ENCODE measurements at regions not wholly inside any gene's neighbourhood (a gene's known extent, or its start where the extent isn't known, plus 50 kb on each side); places are given as distances from the start of the nearest gene placed in this dataset.

DNA sequence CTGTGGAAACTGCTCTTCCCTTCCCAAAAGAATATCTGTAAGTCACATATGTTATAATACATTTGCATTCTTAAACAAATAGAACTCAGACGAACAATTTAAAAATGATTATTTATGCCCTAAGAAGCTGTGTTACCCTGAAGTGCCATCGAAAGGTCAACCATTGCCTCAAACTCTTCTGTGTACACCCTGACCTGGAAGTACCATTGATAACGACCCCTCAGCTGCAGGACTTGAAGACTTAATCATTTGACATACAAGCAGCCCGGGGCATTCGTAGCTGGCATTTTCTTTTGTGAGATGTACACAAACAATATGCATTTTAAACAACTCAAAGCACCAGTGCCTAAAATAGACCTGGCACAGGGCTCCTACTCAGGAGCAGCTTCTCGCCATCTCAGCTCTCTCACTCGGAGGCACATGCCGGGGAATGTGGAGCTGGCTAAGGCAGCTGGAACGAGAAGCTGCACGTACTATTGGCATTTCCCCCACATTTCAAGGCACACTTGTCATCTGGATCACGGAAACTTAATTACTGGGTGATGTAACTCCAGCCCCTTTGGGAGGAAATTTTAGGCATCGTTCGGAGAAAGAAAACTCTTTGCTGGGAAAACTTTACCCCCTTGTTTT is 170.0 kb upstream of the GALNT5 start:
- peak; percentile 2 for DNase-seq (ENCODE audit: low read depth)

DNA sequence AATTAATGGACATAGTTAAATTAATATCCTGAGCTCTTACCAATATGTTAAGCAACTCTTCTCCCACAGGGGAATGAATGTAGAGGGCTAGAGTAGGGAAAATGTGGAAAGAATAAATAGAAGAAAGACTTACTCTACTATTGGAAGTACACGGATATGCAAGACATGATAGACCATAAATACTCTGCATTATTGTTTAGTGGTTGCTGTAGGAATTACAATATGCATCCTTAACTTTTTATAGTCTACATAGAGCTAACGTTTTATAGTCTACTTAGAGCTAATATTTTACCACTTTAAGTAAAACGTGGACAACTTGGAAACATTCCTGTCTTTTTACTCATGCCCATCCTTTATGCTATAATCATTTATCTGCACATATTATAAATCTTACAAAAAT is 163.8 kb upstream of the GALNT5 start:
- no peak overlapping the region for H3K4me3 ChIP-seq (ENCODE audit: low read depth, low read length)

More for the DNA sequence above, 170.0 kb upstream of the GALNT5 start:
- H3K4me3 ChIP-seq (ENCODE audit: low read depth, low read length), result no peak overlapping the region

DNA sequence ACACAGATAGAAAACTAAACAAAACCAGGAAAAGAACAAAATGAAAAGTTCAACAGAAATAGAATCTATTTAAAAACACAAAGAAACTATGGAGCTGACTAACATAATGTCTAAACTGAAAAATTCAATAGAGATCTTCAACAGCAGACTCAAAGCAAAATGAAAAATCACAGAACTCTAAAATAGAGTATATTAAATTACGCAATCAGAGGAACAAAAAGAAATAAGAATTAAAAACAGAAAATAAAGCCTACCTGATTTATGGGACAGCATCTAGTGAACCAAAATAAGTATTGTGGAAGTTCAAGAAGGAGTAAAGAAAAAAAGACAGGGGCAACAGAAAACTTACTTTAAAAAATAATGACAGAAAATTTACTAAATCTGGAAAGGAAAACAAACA is 152.1 kb upstream of the GALNT5 start:
- no peak overlapping the region for H3K4me3 ChIP-seq (ENCODE audit: low read depth, low read length)
- no peak for DNase-seq (ENCODE audit: low read depth)

More for the DNA sequence above, 163.8 kb upstream of the GALNT5 start:
- no peak for DNase-seq (ENCODE audit: low read depth)

DNA sequence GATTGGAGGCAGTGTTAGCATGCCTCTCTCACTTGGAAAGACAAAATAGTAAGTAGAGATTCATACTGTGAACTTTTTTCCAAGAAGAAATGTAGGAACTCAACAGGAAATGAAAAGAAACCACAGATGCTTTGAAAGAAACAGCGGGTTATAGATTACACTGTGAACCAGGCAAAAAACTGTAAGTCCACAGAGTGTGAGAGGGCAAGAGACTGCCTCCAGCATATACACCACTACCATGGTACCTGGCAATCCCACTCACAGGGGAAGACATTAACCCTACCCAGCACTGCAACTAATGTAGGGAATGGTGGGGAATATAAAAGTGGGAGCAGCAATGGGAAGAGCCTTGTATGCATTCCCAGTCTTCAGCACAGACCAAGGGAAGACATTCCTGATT is 150.6 kb upstream of the GALNT5 start:
- no peak overlapping the region for H3K4me3 ChIP-seq (ENCODE audit: low read depth, low read length)
- DNase-seq (ENCODE audit: low read depth), result no peak

DNA sequence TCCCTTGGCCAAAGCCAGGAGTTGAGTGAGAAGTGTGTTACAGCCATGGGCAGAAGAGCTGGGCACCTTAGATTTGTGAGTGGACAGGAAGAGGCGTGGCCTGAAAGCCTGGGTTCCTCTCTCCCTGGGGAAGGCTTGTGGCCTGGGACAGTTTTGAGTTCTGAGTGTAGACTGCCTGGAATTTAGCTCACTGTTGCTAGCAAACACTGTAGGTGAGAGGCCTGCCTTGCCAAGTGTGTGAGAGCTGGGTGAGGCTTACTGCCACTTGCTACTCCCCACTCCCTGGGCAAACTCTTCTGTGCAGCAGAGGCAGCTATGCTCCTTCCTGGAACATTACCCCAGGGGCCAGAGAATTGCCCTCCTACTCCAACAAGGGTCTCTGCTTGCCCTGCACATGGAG is 150.0 kb upstream of the GALNT5 start:
- DNase-seq (ENCODE audit: low read depth), result no peak
- no peak overlapping the region for H3K4me3 ChIP-seq (ENCODE audit: low read depth, low read length)

DNA sequence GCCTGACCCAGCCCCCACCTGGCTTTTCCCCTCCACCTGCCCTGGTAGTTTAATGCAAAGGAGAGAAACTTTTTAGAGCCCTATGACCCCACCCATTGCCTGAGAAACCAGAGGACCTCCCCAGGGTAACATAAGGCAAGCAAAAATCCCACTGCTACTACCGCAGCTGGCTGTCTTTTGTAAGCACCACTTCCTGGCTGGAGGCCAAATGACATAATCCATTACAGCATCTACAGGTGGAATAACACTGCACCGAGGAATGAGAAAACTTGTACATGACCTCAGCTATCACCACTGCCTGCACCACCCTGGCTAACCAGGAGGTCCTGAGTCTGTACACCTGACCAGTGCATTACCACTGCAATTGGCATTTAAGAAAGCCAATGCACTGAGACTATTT is 149.6 kb upstream of the GALNT5 start:
- no peak overlapping the region for H3K4me3 ChIP-seq (ENCODE audit: low read depth, low read length)
- peak; percentile 11 for DNase-seq (ENCODE audit: low read depth)

DNA sequence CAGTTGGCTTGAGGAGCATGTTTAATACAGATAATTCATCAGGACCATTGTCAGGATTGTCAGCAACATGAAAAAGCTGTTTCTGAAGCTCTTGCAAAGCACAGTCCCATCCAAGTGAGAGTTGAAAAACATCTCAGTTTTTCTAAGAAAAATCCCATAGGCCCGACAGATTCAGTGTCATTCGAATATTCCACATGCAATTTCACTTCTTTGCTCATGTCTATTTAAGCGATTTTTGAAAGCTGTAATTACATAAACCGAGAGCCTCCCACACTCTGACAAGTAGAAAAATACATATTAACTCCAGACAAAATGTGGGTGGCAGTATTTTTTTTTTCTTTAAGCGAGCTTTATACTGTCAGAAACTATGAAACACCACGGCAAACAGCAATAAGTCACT is 134.7 kb upstream of the GALNT5 start:
- no peak for DNase-seq (ENCODE audit: low read depth)
- H3K4me3 ChIP-seq (ENCODE audit: low read depth, low read length), result no peak overlapping the region

DNA sequence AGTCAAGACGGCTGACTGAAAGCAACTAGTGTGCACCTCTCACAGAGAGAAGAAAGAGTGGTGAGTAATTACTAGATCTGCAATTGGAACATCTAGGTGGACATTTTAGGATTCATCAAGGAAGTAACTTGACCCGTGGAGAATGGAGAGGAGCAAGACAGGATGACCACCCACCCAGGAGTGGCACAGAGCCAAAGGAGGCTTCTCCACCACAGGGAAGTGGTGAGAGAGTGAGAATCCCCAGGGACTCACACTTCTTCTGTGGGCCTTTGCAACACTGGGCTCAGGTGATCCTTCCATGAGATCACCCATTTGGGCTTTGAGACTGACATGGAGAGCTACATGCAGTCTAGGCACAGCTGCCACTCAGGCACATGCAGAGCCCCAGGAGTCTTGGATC is 132.8 kb upstream of the GALNT5 start:
- DNase-seq (ENCODE audit: low read depth), result no peak
- H3K4me3 ChIP-seq (ENCODE audit: low read depth, low read length), result no peak overlapping the region

DNA sequence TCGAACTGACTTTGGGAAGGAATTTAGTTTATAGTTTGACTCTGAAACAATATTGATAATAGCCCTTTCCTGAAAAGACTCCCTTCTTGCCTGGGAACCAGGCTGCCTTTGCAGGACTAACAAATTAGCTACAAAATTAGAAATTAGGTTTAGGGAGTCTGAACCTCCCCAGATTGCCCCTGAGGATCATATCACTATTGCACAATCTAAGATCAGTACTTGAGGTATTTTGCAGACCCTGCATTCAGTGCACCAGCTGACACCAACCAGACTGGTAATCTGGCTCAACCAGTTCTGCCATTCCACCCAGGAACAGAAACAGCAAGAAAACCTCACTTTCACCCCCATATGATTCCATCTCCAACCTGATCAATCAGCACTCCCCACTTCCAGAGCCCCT is 131.8 kb upstream of the GALNT5 start:
- DNase-seq (ENCODE audit: low read depth), result no peak
- H3K4me3 ChIP-seq (ENCODE audit: low read depth, low read length), result no peak overlapping the region

DNA sequence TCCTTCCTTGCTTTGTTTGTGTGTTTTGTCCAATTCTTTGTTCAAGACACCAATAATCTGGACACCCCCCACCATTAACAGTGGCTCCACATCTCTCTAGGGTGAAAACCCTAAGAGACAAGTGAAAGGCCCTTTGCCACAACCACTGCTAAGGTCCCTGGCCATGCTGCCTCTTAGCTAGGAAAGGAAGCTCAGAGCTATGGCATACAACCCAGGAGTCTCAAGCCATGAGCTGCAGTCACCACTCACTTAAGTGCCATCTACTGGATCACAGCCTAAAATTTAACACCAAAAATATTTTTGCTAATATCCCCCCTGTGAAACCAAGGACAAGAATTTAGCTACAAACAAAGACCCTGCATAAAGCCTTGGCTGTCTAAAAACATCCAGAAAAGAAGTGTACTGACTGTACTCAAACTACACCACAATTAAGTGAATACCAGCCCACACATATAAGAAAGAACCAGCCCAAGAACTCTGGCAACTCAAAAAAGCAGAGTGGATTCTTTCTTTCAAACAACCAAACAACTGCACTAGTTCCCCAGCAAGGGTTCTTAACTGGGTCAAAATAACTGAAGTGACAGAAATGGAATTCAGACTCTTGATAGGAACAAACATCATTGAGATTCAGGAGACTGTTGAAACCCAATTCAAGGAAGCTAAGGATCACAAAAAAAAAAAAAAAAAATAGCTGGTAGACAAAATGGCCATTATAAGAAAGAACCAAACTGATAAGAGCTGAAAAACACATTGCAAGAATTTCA is 130.1 kb upstream of the GALNT5 start:
- DNase-seq (ENCODE audit: low read depth), result no peak
- no peak overlapping the region for H3K4me3 ChIP-seq (ENCODE audit: low read depth, low read length)

DNA sequence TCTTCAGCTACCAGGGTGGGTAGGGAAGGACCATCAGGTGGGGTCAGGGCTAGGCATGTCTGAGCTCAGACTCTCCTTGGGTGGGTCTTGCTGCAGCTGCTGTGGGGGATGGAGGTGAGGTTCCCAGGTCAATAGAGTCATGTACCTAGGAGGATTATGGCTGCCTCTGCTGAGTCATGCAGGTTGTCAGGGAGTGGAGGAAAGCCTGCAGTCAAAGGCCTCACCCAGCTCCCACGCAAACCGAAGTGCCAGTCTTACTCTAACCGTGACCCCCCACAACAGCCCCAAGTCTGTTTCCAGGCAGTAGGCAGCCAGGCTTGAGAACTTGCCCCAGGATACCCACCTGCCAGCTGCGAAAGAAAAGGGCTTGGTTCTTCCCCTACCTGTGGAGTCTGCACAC is 113.6 kb upstream of the GALNT5 start:
- no peak for DNase-seq (ENCODE audit: low read depth)
- no peak overlapping the region for H3K4me3 ChIP-seq (ENCODE audit: low read depth, low read length)

DNA sequence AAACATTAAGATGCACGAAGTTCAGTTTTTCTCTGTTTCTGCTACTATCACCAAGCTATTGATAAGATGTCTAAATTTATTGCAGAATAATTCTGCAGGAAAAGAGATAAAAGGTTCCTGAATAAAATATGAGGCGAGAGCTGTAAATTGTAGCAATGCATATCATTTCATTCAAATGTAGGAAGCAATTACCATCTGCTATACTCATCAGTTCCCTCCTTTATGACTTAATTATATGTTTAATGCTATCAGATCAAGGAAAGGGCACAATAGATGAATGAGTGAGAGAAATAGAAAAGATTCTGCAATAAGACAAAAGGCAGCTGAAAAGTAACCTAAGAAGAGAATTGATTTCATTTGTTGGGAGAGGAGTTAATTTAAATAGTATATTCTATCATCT is 108.2 kb upstream of the GALNT5 start:
- no peak for DNase-seq (ENCODE audit: low read depth)

DNA sequence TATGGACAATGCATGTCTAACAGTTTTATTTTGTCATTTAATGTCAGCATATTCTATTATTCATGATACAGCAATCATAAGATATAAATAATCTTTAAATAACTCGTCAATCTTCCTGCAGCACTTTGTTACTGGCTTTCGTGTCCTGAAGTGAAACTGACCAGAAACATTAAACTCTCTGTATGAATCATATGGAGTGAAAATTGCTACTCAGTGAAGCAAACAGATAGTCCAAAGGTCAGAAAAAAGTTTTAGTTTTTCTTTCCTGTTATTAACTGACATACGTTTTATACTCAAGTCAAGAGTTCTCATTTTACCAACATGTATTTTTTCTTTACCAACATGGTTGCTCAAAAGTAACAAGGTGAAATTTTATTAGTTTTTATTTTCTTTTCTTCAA is 106.8 kb upstream of the GALNT5 start:
- DNase-seq (ENCODE audit: low read depth), result no peak
- H3K4me3 ChIP-seq (ENCODE audit: low read depth, low read length), result no peak overlapping the region

More for the DNA sequence above, 108.2 kb upstream of the GALNT5 start:
- no peak overlapping the region for H3K4me3 ChIP-seq (ENCODE audit: low read depth, low read length)

DNA sequence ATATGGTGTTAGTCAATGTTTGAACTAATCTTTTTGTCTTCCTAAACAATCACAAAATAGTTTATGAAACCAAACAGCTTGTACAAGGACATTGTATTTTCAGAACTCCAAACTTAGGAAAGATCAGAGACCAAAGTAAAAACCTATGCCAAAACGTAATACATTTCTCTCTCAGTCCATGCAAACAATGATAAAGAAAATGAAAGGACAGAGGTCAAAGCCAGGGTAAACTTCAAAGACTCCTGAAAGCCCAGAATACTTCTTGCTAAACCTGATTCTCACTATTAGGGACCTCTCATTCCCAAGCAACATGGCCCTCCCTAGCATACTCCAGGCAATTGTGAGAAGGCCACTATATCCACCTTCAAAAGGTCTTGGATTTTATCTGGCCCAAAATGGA is 105.1 kb upstream of the GALNT5 start:
- no peak overlapping the region for H3K4me3 ChIP-seq (ENCODE audit: low read depth, low read length)
- no peak for DNase-seq (ENCODE audit: low read depth)

DNA sequence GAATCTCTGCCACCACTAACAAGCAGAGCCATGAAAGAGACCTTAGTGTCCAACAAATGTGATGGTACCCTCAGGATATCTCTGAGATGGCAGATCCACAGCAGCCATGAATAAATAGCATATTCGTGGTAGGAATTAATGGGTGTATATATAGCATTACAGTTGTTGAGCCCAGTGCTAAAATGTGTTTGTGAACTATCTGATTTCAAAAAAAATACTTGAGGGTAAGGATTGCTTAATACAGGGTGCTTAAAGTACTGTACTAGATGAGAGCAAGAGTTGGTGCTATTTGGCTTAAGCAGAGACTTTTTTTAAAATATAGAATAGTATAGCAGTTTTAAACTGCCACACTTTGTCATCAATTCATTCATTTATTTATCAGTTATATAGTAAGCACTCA is 101.5 kb upstream of the GALNT5 start:
- H3K4me3 ChIP-seq (ENCODE audit: low read depth, low read length), result no peak overlapping the region
- DNase-seq (ENCODE audit: low read depth), result no peak

DNA sequence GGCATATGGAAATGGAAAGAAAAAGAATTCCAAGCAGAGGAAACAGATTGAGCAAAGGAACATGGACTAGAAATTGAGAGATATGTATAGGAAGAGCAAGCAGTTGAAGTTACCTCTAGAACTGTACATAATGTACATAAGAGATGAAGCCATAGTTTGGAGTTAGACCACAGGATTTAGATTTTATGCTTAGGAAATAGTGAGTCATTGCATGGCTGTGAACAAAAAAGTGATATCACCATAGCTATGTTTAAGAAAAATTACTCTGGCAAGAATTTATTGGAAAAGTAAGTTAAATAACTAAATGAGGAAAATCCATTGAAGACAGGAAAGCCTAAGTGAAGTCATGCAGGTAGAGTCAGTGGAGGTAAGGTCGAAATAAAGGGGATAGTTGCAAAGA is 99.4 kb upstream of the GALNT5 start:
- no peak overlapping the region for H3K4me3 ChIP-seq (ENCODE audit: low read depth, low read length)
- no peak for DNase-seq (ENCODE audit: low read depth)

DNA sequence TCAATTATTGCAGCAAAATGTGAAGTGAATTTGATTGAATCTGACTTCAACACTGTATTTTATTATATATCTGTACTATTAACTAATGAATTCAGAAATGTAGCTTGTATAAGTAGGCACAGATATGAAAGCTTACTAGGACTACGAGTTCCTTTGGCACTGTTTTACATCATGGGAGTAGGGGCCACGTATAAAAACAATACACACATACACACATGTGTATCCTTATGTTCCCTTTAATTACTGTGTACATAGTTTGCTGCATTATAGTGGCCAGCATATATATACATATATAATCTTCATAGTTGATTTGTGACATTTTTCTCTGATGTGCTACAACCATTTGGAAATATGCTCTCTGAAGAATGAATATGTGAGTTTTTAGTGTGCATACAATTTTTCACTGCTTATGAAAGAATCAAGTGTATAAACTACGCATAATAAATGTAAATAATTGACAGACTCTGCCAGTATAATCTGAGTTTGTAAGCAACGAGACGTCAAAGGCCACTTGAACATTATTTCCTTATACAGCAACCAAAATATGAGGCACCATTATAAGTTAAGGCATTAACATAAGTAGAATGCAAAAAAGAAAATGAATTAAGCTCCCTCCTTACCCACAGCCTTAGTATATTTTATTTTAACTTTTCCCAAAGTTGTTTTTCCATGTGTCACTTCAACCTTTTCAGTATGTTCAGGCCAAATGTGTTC is 98.1 kb upstream of the GALNT5 start:
- H3K4me3 ChIP-seq (ENCODE audit: low read depth, low read length), result no peak overlapping the region
- no peak for DNase-seq (ENCODE audit: low read depth)

DNA sequence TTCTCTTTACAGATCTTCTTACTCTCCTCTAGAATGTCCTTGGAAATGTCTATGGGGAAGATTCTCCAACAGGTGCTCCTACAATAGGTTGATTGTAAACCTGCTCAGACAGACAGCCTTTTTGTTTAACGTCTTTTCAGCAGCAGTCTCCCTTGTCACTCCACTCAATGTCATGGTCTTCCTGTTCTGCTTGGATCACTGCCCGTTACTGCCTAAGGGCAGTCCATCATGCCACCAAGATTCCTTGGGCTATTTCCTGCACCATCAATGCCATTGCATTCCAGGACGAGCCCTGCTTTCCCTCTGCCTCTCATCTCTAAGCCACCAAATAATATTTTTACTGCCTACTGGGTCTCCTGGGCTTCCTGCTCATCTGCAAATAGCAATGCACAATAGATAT is 97.4 kb upstream of the GALNT5 start:
- no peak for DNase-seq (ENCODE audit: low read depth)
- no peak overlapping the region for H3K4me3 ChIP-seq (ENCODE audit: low read depth, low read length)

DNA sequence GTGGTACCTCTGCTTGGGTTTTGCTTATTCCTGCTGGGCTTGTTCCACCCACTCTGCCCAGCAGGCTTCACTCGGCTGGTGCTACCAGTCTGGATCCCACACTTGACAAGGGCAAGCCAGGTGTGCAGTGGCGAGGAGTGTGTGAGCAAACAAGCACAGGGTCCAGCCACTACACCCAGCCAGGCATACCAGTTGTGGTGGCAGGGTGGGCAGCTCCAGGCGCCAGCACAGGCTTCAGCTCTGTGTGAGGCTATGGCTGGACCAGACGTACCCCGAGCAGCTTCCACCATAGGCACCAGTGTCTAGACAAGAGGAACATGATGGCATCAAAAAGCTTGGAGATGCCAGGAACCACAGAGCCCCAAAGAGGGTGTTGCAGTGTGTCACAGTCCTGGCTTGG is 93.1 kb upstream of the GALNT5 start:
- no peak for DNase-seq (ENCODE audit: low read depth)
- H3K4me3 ChIP-seq (ENCODE audit: low read depth, low read length), result no peak overlapping the region

DNA sequence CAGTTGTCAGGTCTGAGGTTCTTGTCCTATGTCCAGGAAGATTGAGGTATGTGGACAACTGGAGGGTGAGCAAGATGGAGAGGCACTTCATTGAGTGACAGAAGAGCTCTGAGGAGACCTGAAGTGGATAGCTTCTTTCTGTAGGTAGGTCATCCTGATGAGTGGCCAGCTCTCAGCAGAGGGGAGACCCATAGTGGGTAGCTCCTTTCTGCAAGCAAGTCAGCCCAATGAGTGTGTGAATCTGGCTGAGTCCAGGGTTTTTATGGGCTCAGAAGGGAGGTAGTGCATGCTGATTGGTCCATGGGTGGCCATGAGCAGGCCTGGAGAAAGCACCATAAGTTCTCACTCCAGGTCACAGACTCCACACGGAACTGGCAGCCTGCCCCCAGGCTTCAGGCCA is 92.6 kb upstream of the GALNT5 start:
- H3K4me3 ChIP-seq (ENCODE audit: low read depth, low read length), result no peak overlapping the region

DNA sequence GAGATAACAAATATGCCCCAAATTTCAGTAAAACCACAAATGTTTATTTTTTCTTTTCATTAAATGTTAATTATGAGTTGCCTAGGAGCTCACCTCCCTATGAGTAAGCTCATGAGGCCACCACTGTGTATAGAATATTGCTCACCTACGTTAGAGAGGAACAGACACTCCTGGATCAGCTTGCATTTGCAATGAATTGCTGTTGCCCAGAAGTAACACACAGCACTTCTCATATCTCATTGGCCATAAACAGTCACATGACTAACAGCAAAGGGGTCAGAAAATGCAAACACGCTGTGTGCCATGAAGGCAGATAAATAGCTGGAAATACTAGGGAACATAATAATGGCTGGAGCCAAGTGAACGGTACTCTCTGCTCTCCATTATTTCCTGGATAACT is 89.0 kb upstream of the GALNT5 start:
- H3K4me3 ChIP-seq (ENCODE audit: low read depth, low read length), result no peak overlapping the region
- no peak for DNase-seq (ENCODE audit: low read depth)

More for the DNA sequence above, 92.6 kb upstream of the GALNT5 start:
- DNase-seq (ENCODE audit: low read depth), result no peak

All from skeletal muscle cell (primary cell).